Transverse colon (tissue), 4 donors: ENCODE measurements at regions not wholly inside any gene's neighbourhood (a gene's known extent, or its start where the extent isn't known, plus 50 kb on each side); places are given as distances from the start of the nearest gene placed in this dataset.

Source experiments
- DNase-seq: peaks from one replicate; pipeline ENCODE4 v3.0.0-alpha.2; 2019
- H3K27ac ChIP-seq, 4 donors: fragments of 200-600 bp; sonication (generic); 2 replicates each; pipeline ENCODE4 v1.5.1; 2016 to 2018; ENCODE audit warnings: inconsistent platforms in 4 of 4
- H3K27me3 ChIP-seq: fragments of 200-600 bp; sonication (generic); 2 replicates; pipeline ENCODE4 v1.5.1; 2017; ENCODE audit warnings: inconsistent platforms
- H3K36me3 ChIP-seq, 4 donors: fragments of 200-600 bp; sonication (generic); 2 replicates each; pipeline ENCODE4 v1.5.1; 2017 to 2019; ENCODE audit warnings: inconsistent platforms in 4 of 4
- H3K4me1 ChIP-seq, 4 donors: fragments of 200-600 bp; sonication (generic); 2 replicates each; pipeline ENCODE4 v1.5.1; 2017 to 2020; ENCODE audit warnings: inconsistent platforms in 4 of 4
- H3K4me3 ChIP-seq, 4 donors: fragments of 200-600 bp; sonication (generic); 1 replicate in 1 of 4; 2 replicates in 3 of 4; pipeline versions ENCODE4 v1.5.1 to v1.6.1; 2017 to 2019; ENCODE audit warnings: inconsistent platforms in 4 of 4
- H3K9me3 ChIP-seq, 2 donors: fragments of 200-600 bp; sonication (generic); 2 replicates each; pipeline ENCODE4 v1.5.1; 2017 to 2019; ENCODE audit warnings: inconsistent platforms in 2 of 2
- EP300 ChIP-seq: sonication (generic); formaldehyde crosslinking; IDR thresholded peaks from one replicate; pipeline ENCODE4 v1.6.1; 2017; ENCODE audit warnings: antibody characterized with exemption, low read depth
- POLR2A ChIP-seq: fragments of 450-650 bp; IDR thresholded peaks from one replicate; pipeline ENCODE4 v1.6.1; 2016; ENCODE audit warnings: antibody characterized with exemption, mild to moderate bottlenecking, moderate library complexity
- POLR2AphosphoS5 ChIP-seq, 3 donors: sonication (generic); formaldehyde crosslinking; IDR thresholded peaks; one replicate each; pipeline ENCODE4 v1.6.1; 2016; ENCODE audit warnings: antibody characterized with exemption in 3 of 3
- WGBS, 2 donors: methylation state at CpG; one replicate each; pipeline ENCODE4 v1.1.5; 2018; ENCODE audit warnings: low coverage in 1 of 2; 5-methylcytosine and 5-hydroxymethylcytosine counted together
- in situ Hi-C, 4 donors: fragments of 200-750 bp; cut with MboI; loops; one replicate each; pipeline versions ENCODE4 v1.15.0 to v1.15.1; 2017; ENCODE audit warnings: low sequenced_read_pairs in 3 of 4, low pct_ligation_motif_present in 1 of 4, low pct_unique_long_range_greater_than_20kb in 1 of 4
- intact Hi-C: fragments of 100-400 bp; cut with DNase I; formaldehyde crosslinking; loops from one replicate; pipeline ENCODE4 v1.15.1; 2023; ENCODE audit warnings: low total_unique reads
- TF ChIP-seq, protein P1 (sequence below), 5 experiments: fragments of 200-600 bp in 3 of 5; fragments of 450-650 bp in 2 of 5; sonication (generic) in 3 of 5; IDR thresholded peaks; 1 replicate in 2 of 5; 2 replicates in 3 of 5; pipeline ENCODE4 v1.5.1; 2016 to 2017; ENCODE audit warnings: antibody characterized with exemption in 5 of 5, inconsistent platforms in 3 of 5, mild to moderate bottlenecking in 2 of 5, moderate library complexity in 1 of 5

DNA sequence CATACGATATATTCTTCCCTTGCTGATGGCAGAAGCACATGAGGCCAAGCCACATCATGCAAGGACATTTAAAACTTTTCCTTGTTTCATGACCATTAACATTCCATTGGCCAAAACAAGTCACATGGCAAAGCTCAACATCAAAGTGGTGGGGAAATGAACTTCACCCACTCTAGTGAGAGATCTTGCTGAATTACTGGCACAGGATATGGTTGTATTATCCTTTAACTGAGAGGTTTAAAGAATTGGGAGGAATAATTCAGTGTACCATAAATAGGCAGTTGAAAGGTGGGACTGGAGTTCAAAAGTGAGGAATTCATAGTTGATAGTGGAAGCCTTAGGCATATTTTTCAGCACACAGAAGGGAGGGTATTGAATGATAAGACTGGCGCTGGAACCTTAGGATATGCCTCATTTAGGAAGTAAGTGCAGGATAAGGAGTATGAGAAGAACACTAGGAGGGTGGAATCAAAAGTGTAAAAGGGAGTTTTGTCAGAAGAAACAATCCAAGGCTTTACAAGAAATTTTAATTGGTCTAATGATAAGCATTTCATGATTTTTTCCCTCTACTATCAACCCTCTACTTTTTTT, 398.8 kb downstream of the C12orf75 start:
- in situ Hi-C loops = no loop called here
- TF ChIP-seq, protein P1, sequence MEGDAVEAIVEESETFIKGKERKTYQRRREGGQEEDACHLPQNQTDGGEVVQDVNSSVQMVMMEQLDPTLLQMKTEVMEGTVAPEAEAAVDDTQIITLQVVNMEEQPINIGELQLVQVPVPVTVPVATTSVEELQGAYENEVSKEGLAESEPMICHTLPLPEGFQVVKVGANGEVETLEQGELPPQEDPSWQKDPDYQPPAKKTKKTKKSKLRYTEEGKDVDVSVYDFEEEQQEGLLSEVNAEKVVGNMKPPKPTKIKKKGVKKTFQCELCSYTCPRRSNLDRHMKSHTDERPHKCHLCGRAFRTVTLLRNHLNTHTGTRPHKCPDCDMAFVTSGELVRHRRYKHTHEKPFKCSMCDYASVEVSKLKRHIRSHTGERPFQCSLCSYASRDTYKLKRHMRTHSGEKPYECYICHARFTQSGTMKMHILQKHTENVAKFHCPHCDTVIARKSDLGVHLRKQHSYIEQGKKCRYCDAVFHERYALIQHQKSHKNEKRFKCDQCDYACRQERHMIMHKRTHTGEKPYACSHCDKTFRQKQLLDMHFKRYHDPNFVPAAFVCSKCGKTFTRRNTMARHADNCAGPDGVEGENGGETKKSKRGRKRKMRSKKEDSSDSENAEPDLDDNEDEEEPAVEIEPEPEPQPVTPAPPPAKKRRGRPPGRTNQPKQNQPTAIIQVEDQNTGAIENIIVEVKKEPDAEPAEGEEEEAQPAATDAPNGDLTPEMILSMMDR (IDR thresholded peaks at IDR 0.05) = no peak
- TF ChIP-seq EP300 (no peak), POLR2A (no peak), POLR2AphosphoS5 (IDR thresholded peaks at IDR 0.05) (no peak)
- no peak overlapping the region for H3K27ac ChIP-seq
- H3K9me3 ChIP-seq = no peaks in the 10 kb centered on the region
- H3K36me3 ChIP-seq = no peaks in the 10 kb centered on the region
- H3K4me3 ChIP-seq = no peak overlapping the region
- DNase-seq = no peak
- intact Hi-C loops = no loop called here
- no peaks in the 10 kb centered on the region for H3K27me3 ChIP-seq
- H3K4me1 ChIP-seq = no peaks in the 10 kb centered on the region
- 65 to 78% methylated on average over 1 to 2 of the region's 2 CpGs for WGBS, 2 donors

DNA sequence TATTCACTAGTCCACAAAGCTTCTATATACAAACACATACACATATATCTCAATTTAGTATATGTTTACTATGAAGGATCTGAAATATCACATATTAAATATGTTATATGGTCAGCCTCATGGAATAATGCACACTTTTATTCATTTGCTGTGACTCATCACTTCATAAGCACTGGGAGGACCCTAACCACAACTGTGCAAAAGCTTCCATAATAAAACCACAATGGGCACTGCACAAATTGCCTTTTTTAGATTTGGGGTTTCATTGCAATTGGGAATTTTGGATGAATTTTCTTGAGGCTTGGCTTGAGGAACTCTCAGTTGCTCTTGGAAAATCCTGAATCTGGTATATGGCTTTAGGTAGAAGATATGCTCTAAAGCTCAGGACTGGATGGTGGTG, 399.4 kb downstream of the C12orf75 start:
- Histone ChIP-seq H3K27ac (no peak overlapping the region), H3K4me1 (no peaks in the 10 kb centered on the region), H3K9me3 (no peaks in the 10 kb centered on the region), H3K36me3 (no peaks in the 10 kb centered on the region), H3K4me3 (no peak overlapping the region), H3K27me3 (no peaks in the 10 kb centered on the region)
- DNase-seq = no peak
- in situ Hi-C loops (no loop called here), intact Hi-C loops (no loop called here)
- TF ChIP-seq POLR2AphosphoS5 (IDR thresholded peaks at IDR 0.05) (no peak), POLR2A (no peak), EP300 (no peak)
- TF ChIP-seq, protein P1 (IDR thresholded peaks at IDR 0.05) = no peak

DNA sequence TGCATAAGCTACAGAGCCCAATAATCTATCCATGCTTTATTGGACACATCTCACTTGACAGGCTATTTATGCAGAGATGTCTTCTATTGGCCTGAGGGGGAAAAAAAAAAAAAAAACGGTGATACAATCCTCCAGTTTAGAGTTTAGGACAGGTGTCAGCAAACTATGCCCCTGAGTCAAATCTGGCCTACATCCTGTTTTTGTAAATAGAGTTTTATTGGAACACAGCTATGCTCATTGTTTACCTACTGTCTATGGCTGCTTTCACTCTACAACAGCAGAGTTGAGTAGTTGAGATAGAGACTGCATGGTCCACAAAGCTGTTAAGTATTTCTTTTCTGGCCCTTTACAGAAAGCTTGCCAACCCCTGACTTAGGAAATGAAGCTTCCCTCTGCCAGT, 403.1 kb downstream of the C12orf75 start:
- Histone ChIP-seq H3K27ac (no peak overlapping the region), H3K36me3 (no peaks in the 10 kb centered on the region), H3K9me3 (no peaks in the 10 kb centered on the region), H3K27me3 (no peaks in the 10 kb centered on the region), H3K4me1 (no peaks in the 10 kb centered on the region), H3K4me3 (no peak overlapping the region)
- DNase-seq = no peak
- intact Hi-C loops (no loop called here), in situ Hi-C loops (no loop called here)
- 0 to 7% methylated on average over 1 of the region's 1 CpG for WGBS, 2 donors
- TF ChIP-seq POLR2AphosphoS5 (IDR thresholded peaks at IDR 0.05) (no peak), POLR2A (no peak)
- TF ChIP-seq, protein P1 (IDR thresholded peaks at IDR 0.05) = no peak

DNA sequence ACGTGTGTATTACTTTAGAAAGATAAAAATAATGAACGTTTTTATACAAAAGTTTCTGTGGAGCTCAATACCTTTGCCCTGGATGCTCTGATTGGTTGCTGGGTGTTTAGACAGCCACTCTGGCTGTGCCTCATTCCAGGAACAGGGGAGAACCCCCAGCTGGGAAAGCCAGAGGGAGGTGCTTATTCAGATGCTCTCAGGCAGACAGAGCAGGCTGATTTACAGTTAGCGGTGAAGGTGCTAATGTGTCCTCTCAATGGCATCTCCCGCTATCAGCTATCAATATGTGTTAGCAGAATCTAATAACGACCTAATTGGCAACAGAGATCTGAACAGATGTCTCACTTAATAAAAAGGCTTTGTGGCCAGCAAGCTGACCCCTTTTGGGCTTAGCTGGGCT, 402.3 kb downstream of the NUAK1 start:
- Histone ChIP-seq H3K4me1 (peaks cover 0 to 11% (median 3%) of the 10 kb centered on the region in 4 donors), H3K27ac (no peak overlapping the region), H3K36me3 (no peaks in the 10 kb centered on the region), H3K4me3 (no peak overlapping the region), H3K9me3 (no peaks in the 10 kb centered on the region), H3K27me3 (no peaks in the 10 kb centered on the region)
- in situ Hi-C loops = no loop called here
- TF ChIP-seq POLR2AphosphoS5 (IDR thresholded peaks at IDR 0.05) (no peak), POLR2A (no peak), EP300 (no peak)
- TF ChIP-seq, protein P1 (IDR thresholded peaks at IDR 0.05) = no peak
- intact Hi-C loops = no loop called here
- WGBS, 2 donors = 33 to 64% methylated on average over 1 to 5 of the region's 5 CpGs
- DNase-seq = no peak
